Mucosa of descending colon (tissue), 3 donors: ENCODE measurements at regions not wholly inside any gene's neighbourhood (a gene's known extent, or its start where the extent isn't known, plus 50 kb on each side); places are given as distances from the start of the nearest gene placed in this dataset.
"Not testable (repeated sequence)": the region's sequence is repeated elsewhere in the genome, so short reads cannot be mapped to it uniquely, and the experiment has no call there.

Experiments used
- ATAC-seq: fragments of 200-7000 bp; cut with Tn5 transposase; one replicate; pipeline ENCODE4 v1.9.1; 2020; ENCODE audit warnings: mild to moderate bottlenecking, moderate library complexity
- DNase-seq, 3 donors: peaks; one replicate each; pipeline ENCODE4 v3.0.0-alpha.2; 2020
- H3K36me3 ChIP-seq: fragments of 200-600 bp; one replicate; pipeline ENCODE4 v1.8.0; 2021; ENCODE audit warnings: low read depth, mild to moderate bottlenecking
- H3K4me1 ChIP-seq: fragments of 200-600 bp; one replicate; pipeline ENCODE4 v1.8.0; 2021; ENCODE audit warnings: low read depth, mild to moderate bottlenecking
- H3K4me3 ChIP-seq: fragments of 200-600 bp; one replicate; pipeline ENCODE4 v1.8.0; 2021; ENCODE audit warnings: mild to moderate bottlenecking
- H3K9me3 ChIP-seq: fragments of 200-600 bp; one replicate; pipeline ENCODE4 v1.8.0; 2021; ENCODE audit warnings: mild to moderate bottlenecking
- intact Hi-C, 2 donors: fragments of 100-400 bp; cut with DNase I in 1 of 2; cut with micrococcal nuclease in 1 of 2; formaldehyde crosslinking; loops; one replicate each; pipeline versions ENCODE4 v1.11.0 to v1.11.1; 2022; cut with DNase I, micrococcal nuclease
- TF ChIP-seq, protein P1 (sequence below): fragments of 200-600 bp; IDR thresholded peaks from one replicate; pipeline ENCODE4 v1.8.0; 2022; ENCODE audit warnings: antibody characterized with exemption, mild to moderate bottlenecking
- donor health status: DM: no; HTN: no; CAD: no; lungs with moderate emphysema.
- donor health status: DM: no; HTN: no; CAD: no.
- donor health status: DM: no; HTN: yes; CAD: no.

DNA sequence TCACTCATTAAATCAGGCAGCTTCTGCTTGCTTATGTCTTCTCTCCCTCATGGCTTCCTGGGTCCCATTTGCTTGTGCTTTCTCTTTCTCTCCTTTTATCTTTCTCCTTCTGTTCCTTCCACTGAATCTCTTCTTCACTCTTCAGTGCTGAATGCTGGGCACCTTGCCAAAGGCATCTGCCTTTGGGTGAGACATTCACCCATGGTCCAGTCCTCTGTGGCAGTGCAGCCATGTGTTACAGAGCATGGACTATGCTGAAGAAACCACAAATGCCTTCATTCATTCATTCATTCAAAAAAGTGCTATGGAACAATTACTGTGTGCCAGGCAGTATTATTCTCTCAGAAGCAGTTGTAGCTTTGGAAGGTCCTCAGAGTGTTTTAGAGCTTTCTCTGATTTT is 344.4 kb upstream of the STXBP6 start:
- H3K9me3 ChIP-seq = no peaks in the 10 kb centered on the region
- no peak for ATAC-seq
- H3K4me1 ChIP-seq = peaks cover 6% of the 10 kb centered on the region
- TF ChIP-seq, protein P1, sequence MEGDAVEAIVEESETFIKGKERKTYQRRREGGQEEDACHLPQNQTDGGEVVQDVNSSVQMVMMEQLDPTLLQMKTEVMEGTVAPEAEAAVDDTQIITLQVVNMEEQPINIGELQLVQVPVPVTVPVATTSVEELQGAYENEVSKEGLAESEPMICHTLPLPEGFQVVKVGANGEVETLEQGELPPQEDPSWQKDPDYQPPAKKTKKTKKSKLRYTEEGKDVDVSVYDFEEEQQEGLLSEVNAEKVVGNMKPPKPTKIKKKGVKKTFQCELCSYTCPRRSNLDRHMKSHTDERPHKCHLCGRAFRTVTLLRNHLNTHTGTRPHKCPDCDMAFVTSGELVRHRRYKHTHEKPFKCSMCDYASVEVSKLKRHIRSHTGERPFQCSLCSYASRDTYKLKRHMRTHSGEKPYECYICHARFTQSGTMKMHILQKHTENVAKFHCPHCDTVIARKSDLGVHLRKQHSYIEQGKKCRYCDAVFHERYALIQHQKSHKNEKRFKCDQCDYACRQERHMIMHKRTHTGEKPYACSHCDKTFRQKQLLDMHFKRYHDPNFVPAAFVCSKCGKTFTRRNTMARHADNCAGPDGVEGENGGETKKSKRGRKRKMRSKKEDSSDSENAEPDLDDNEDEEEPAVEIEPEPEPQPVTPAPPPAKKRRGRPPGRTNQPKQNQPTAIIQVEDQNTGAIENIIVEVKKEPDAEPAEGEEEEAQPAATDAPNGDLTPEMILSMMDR = no peak
- no peak overlapping the region for H3K4me3 ChIP-seq
- H3K36me3 ChIP-seq = no peaks in the 10 kb centered on the region
- DNase-seq = no peak
- intact Hi-C loops = no loop called here

DNA sequence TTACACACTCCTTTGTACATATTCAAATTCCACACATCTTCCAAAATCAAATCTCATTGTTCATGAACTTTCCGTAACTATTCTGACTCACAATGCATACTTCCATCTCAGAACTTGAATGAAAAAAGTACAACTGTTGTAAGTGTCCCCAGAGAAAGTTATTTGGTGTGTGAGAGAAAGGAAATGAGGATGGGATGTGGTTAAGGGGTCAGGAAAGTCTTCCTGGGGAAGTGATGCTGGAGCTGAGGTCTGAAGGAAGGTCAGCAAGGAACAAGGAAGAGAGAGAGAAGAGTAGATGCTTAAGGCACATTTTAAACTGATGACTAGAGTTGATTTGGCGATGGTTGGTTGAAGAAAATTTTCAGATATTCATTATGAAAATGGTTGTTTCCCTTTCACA is 340.0 kb upstream of the STXBP6 start:
- no peak for DNase-seq
- Histone ChIP-seq H3K4me3 (no peak overlapping the region), H3K4me1 (no peaks in the 10 kb centered on the region), H3K36me3 (no peaks in the 10 kb centered on the region), H3K9me3 (no peaks in the 10 kb centered on the region)
- intact Hi-C loops = no loop called here
- ATAC-seq = no peak
- TF ChIP-seq, protein P1 = no peak

DNA sequence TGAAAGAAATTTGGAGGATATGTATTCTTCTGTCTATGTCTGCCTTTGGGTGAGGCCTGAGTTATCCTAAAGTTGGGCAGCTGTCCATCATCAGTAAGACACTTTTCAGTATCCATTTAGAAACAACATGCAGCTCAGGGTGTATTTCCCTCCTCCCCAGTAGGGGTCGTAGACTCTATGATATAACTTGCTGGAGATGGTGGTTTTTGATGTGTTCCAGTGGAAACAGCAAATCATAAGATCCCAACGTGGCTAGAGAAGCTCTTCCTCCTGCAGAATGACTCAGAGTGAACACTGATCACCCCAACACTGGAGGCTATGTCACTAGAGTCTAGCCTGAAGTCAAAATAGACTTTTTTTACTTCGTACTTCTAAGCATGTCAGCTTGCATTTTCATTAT is 331.6 kb upstream of the STXBP6 start:
- no peaks in the 10 kb centered on the region for H3K4me1 ChIP-seq
- DNase-seq (no peak), ATAC-seq (no peak)
- no peaks in the 10 kb centered on the region for H3K36me3 ChIP-seq
- intact Hi-C loops = no loop called here
- no peak overlapping the region for H3K4me3 ChIP-seq
- H3K9me3 ChIP-seq = no peaks in the 10 kb centered on the region
- TF ChIP-seq, protein P1 = no peak

DNA sequence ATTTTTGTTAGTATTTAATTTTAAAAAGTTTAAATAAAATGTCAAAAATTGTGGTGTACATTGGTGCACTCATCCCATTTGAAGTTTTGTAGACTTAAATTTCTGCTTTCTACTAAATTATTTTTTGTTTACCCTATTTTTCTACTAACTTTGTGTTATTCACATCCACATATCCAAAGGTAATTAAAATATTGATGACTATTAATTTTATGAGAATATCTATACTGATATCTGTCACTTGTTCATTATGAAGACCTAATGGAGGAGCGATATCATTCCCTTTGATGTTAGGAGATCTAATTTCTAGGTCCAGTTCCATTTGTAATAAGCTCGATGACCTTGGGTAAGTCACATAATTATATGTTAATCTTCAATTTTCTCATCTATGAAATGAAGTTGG is 325.7 kb upstream of the STXBP6 start:
- H3K4me3 ChIP-seq = no peak overlapping the region
- H3K9me3 ChIP-seq = no peaks in the 10 kb centered on the region
- intact Hi-C loops = no loop called here
- peaks cover 8% of the 10 kb centered on the region for H3K4me1 ChIP-seq
- TF ChIP-seq, protein P1 = no peak
- DNase-seq (no peak), ATAC-seq (no peak)
- no peaks in the 10 kb centered on the region for H3K36me3 ChIP-seq

DNA sequence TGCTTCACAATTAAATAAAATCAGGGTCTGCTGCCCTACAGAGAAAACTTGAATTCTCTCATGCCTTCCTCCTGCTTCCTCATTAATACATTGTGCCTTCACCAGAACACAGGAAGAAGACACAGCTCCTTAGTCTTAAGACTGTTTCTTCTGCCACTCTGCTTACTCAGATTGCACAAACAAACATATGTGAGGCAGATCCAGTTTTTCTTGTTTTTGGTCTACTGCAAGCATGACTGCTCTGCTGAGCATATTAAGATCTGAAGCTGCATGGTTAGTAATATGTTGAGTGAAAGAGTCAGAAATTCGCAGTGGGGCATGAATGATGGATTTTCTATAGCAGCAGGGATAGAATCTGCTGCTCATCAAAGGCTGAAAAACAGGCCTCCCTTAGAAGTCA is 321.1 kb upstream of the STXBP6 start:
- no peak overlapping the region for H3K4me3 ChIP-seq
- TF ChIP-seq, protein P1 = no peak
- ATAC-seq (peak; percentile 64), DNase-seq (no peak)
- intact Hi-C loops = no loop called here
- peaks cover 3% of the 10 kb centered on the region for H3K9me3 ChIP-seq
- H3K36me3 ChIP-seq = no peaks in the 10 kb centered on the region
- H3K4me1 ChIP-seq = peaks cover 8% of the 10 kb centered on the region

DNA sequence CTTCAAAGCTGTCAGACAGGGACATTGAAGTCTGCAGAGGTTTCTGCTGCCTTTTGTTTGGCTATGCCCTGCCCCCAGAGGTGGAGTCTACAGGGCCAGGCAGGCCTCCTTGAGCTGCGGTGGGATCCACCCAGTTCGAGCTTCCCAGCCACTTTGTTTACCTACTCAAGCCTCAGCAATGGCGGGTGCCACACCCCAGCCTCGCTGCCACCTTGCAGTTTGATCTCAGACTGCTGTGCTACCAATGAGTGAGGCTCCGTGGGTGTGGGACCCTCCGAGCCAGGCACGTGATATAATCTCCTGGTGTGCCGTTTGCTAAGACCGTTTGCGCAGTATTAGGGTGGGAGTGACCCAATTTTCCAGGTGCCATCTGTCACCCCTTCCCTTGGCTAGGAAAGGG is 320.1 kb upstream of the STXBP6 start:
- H3K36me3 ChIP-seq, intact Hi-C loops, H3K9me3 ChIP-seq, ATAC-seq, H3K4me3 ChIP-seq, H3K4me1 ChIP-seq: not testable (repeated sequence)
- DNase-seq = peak in 2 of 3 donors; percentile 43 to 53
